Mesenchymal stem cell (in vitro differentiated cells and primary cell): ENCODE measurements at regions not wholly inside any gene's neighbourhood (a gene's known extent, or its start where the extent isn't known, plus 50 kb on each side); places are given as distances from the start of the nearest gene placed in this dataset.
"Not testable (repeated sequence)": the region's sequence is repeated elsewhere in the genome, so short reads cannot be mapped to it uniquely, and the experiment has no call there.

Experiments used
- DNase-seq: peaks from one replicate; pipeline ENCODE4 v3.0.0-alpha.2; 2013
- H2AFZ ChIP-seq: one replicate; pipeline ENCODE4 v1.6.1; 2013; ENCODE audit warnings: low read depth, mild to moderate bottlenecking, control low read depth, inconsistent platforms, low read length, moderate library complexity
- H2AK5ac ChIP-seq: 2 replicates; pipeline ENCODE4 v1.6.1; 2013; ENCODE audit warnings: low read length, moderate library complexity, mild to moderate bottlenecking, inconsistent platforms; ENCODE audit not compliant: severe bottlenecking
- H2BK120ac ChIP-seq: one replicate; pipeline ENCODE4 v1.6.1; 2013; ENCODE audit warnings: low read depth, mild to moderate bottlenecking, inconsistent platforms, low read length, moderate library complexity
- H2BK12ac ChIP-seq, 2 experiments: one replicate each; pipeline ENCODE4 v1.6.1; 2013; ENCODE audit warnings: inconsistent platforms in 2 of 2, low read length in 2 of 2, mild to moderate bottlenecking in 2 of 2, moderate library complexity in 2 of 2, control low read depth in 1 of 2
- H2BK15ac ChIP-seq: one replicate; pipeline ENCODE4 v1.6.1; 2013; ENCODE audit warnings: mild to moderate bottlenecking, low read depth, inconsistent platforms; ENCODE audit not compliant: poor library complexity, severe bottlenecking
- H2BK5ac ChIP-seq: 2 replicates; pipeline ENCODE4 v1.6.1; 2013; ENCODE audit warnings: low read depth, mild to moderate bottlenecking, low read length, control low read depth, inconsistent platforms; ENCODE audit not compliant: poor library complexity, severe bottlenecking
- H3K14ac ChIP-seq, 2 experiments: one replicate each; pipeline ENCODE4 v1.6.1; 2013; ENCODE audit warnings: inconsistent platforms in 2 of 2, low read length in 2 of 2, control low read depth in 1 of 2, mild to moderate bottlenecking in 1 of 2, moderate library complexity in 1 of 2
- H3K18ac ChIP-seq, 2 experiments: one replicate each; pipeline ENCODE4 v1.6.1; 2013; ENCODE audit warnings: inconsistent platforms in 2 of 2, low read length in 2 of 2, control low read depth in 1 of 2, low read depth in 1 of 2, mild to moderate bottlenecking in 1 of 2
- H3K23ac ChIP-seq, 2 experiments: one replicate each; pipeline ENCODE4 v1.6.1; 2013; ENCODE audit warnings: inconsistent platforms in 2 of 2, low read length in 2 of 2, mild to moderate bottlenecking in 2 of 2, moderate library complexity in 2 of 2, control low read depth in 1 of 2
- H3K27ac ChIP-seq: 2 replicates; pipeline ENCODE4 v1.5.1; 2013; ENCODE audit warnings: mild to moderate bottlenecking, moderate library complexity, low read length, control low read depth, inconsistent platforms; ENCODE audit not compliant: poor library complexity, severe bottlenecking
- H3K27me3 ChIP-seq, 2 experiments: 2 replicates each; pipeline versions ENCODE4 v1.6.1 to v1.7.0; 2013; ENCODE audit warnings: low read length in 2 of 2, mild to moderate bottlenecking in 2 of 2, moderate library complexity in 2 of 2, control low read depth in 1 of 2, inconsistent platforms in 1 of 2; ENCODE audit not compliant: control insufficient read depth in 1 of 2, insufficient read depth in 1 of 2
- H3K36me3 ChIP-seq, 2 experiments: 2 replicates each; pipeline versions ENCODE4 v1.6.1 to v1.7.0; 2013; ENCODE audit warnings: low read length in 2 of 2, control low read depth in 1 of 2, inconsistent platforms in 1 of 2, low read depth in 1 of 2, mild to moderate bottlenecking in 1 of 2; ENCODE audit not compliant: insufficient read depth in 2 of 2, control insufficient read depth in 1 of 2
- H3K4ac ChIP-seq, 2 experiments: one replicate each; pipeline ENCODE4 v1.6.1; 2013; ENCODE audit warnings: inconsistent platforms in 2 of 2, low read length in 2 of 2, mild to moderate bottlenecking in 2 of 2, moderate library complexity in 2 of 2, control low read depth in 1 of 2, low read depth in 1 of 2
- H3K4me1 ChIP-seq: 2 replicates; pipeline ENCODE4 v1.6.1; 2013; ENCODE audit warnings: low read depth, low read length, control low read depth; ENCODE audit not compliant: control insufficient read depth, insufficient read depth
- H3K4me2 ChIP-seq: 2 replicates; pipeline ENCODE4 v1.6.1; 2013; ENCODE audit warnings: low read length, mild to moderate bottlenecking, inconsistent platforms; ENCODE audit not compliant: poor library complexity, severe bottlenecking
- H3K4me3 ChIP-seq, 2 experiments: 2 replicates each; pipeline versions ENCODE4 v1.5.1 to v1.7.0; 2013; ENCODE audit warnings: low read length in 2 of 2, mild to moderate bottlenecking in 2 of 2, control low read depth in 1 of 2, low read depth in 1 of 2; ENCODE audit not compliant: insufficient read depth in 1 of 2
- H3K79me1 ChIP-seq: replicated peaks from 2 replicates; pipeline ENCODE4 v1.6.1; 2013; ENCODE audit warnings: mild to moderate bottlenecking, control low read depth, low read length, inconsistent platforms; ENCODE audit not compliant: poor library complexity, severe bottlenecking
- H3K9ac ChIP-seq: 2 replicates; pipeline ENCODE4 v1.7.0; 2013; ENCODE audit warnings: mild to moderate bottlenecking, low read length, moderate library complexity
- H3K9me3 ChIP-seq: 2 replicates; pipeline ENCODE4 v1.7.0; 2013; ENCODE audit warnings: mild to moderate bottlenecking, low read length; ENCODE audit not compliant: control insufficient read depth
- H4K8ac ChIP-seq: one replicate; pipeline ENCODE4 v1.6.1; 2013; ENCODE audit warnings: inconsistent platforms, mild to moderate bottlenecking, low read length, moderate library complexity
- H4K91ac ChIP-seq: one replicate; pipeline ENCODE4 v1.6.1; 2013; ENCODE audit warnings: mild to moderate bottlenecking, low read length, inconsistent platforms
- WGBS: methylation state at CpG from one replicate; pipeline ENCODE4 v1.1.7; 2013; ENCODE audit warnings: mixed read lengths; 5-methylcytosine and 5-hydroxymethylcytosine counted together

DNA sequence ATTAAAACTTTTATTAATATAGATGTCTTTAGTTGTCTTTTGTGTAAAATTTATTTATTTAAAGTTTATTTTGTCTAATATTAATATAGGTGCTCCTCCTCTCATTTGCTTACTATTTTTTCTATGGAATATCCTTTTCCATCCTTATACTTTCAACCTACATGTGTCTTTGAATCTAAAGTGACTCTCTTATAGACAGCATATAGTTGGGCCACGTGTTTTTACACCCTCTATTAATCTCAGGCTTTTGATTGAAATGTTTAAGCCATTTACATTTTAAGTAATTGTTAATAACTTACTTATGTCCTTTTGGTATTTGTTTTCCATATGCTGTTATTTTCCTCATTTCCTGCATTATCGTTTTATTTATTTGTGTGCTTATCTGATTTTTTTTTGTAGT lies 74.4 kb upstream of the LRFN5 start:
- Histone ChIP-seq H3K9ac (no peak overlapping the region), H2BK5ac (no peak overlapping the region), H3K18ac (no peak overlapping the region), H3K14ac (no peak overlapping the region), H4K91ac (no peak overlapping the region), H3K4me2 (no peak overlapping the region), H3K9me3 (peaks cover 6% of the 10 kb centered on the region), H2BK15ac (no peak overlapping the region), H2AFZ (no peak overlapping the region), H3K36me3 (no peaks in the 10 kb centered on the region), H3K4me1 (no peaks in the 10 kb centered on the region), H2BK12ac (no peak overlapping the region), H3K27ac (no peak overlapping the region), H3K23ac (no peak overlapping the region), H2BK120ac (no peak overlapping the region), H3K4me3 (no peak overlapping the region), H3K27me3 (no peaks in the 10 kb centered on the region), H3K79me1 (no peaks in the 10 kb centered on the region), H4K8ac (no peak overlapping the region), H3K4ac (no peak overlapping the region), H2AK5ac (no peak overlapping the region)
- WGBS = 83% methylated on average over 1 of the region's 2 CpGs
- no peak for DNase-seq

DNA sequence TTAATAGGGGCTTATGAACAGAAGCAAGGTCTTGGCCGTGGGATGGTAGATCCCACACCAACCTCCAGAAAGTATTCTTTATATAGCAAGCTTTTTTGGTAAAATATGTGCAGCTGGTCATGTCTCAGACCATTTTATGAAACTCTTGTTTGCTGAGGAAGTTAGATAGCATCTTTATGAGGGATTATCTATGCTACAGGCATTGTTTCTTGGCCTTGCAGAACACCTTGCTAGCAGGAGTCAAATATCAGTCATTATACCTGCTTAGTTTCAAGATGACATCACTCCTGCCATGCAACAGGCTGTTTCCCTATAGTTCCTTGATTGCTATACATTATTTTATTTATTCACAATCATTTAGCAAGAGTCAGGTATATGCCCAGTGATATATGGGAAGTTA lies 84.8 kb upstream of the LRFN5 start:
- H3K79me1 ChIP-seq = no peaks in the 10 kb centered on the region
- H3K4me3 ChIP-seq = no peak overlapping the region
- no peak overlapping the region for H3K27ac ChIP-seq
- H3K23ac ChIP-seq = no peak overlapping the region
- no peak overlapping the region for H4K8ac ChIP-seq
- H2BK120ac ChIP-seq = no peak overlapping the region
- H2BK12ac ChIP-seq = no peak overlapping the region
- H3K4ac ChIP-seq = no peak overlapping the region
- DNase-seq = no peak
- H3K14ac ChIP-seq = no peak overlapping the region
- no peaks in the 10 kb centered on the region for H3K36me3 ChIP-seq
- H3K18ac ChIP-seq = no peak overlapping the region
- no peak overlapping the region for H2AK5ac ChIP-seq
- H3K9ac ChIP-seq = no peak overlapping the region
- H3K4me1 ChIP-seq = no peaks in the 10 kb centered on the region
- H2AFZ ChIP-seq = no peak overlapping the region
- no CpG with 5 or more reads among the region's 1 CpG for WGBS
- no peak overlapping the region for H2BK5ac ChIP-seq
- no peaks in the 10 kb centered on the region for H3K9me3 ChIP-seq
- H3K4me2 ChIP-seq = no peak overlapping the region
- no peak overlapping the region for H4K91ac ChIP-seq
- no peaks in the 10 kb centered on the region for H3K27me3 ChIP-seq
- H2BK15ac ChIP-seq = no peak overlapping the region

DNA sequence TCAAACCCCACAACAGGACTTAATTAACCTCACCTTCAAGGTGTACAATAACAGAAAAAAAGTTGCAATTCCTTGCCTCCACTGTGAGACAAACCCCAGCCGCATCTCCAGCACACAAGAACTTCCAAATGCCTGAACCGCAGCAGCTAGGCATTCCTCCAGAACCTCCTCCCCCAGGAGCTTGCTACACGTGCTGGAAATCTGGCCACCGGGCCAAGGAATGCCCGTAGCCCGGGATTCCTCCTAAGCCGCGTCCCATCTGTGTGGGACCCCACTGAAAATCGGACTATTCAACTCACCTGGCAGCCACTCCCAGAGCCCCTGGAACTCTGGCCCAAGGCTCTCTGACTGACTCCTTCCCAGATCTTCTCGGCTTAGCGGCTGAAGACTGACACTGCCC lies 88.6 kb upstream of the LRFN5 start:
- not testable (repeated sequence) for H2AFZ ChIP-seq, H3K4ac ChIP-seq, H3K23ac ChIP-seq, H3K4me2 ChIP-seq, H2BK120ac ChIP-seq, H3K14ac ChIP-seq, H3K9ac ChIP-seq, H2BK15ac ChIP-seq, H3K27me3 ChIP-seq, H3K18ac ChIP-seq, H4K91ac ChIP-seq, H2BK12ac ChIP-seq, H3K9me3 ChIP-seq, H3K27ac ChIP-seq, H3K4me1 ChIP-seq, H3K36me3 ChIP-seq, H4K8ac ChIP-seq, H2BK5ac ChIP-seq, H3K79me1 ChIP-seq, DNase-seq, H2AK5ac ChIP-seq, H3K4me3 ChIP-seq
- WGBS = 96% methylated on average over 9 of the region's 11 CpGs

DNA sequence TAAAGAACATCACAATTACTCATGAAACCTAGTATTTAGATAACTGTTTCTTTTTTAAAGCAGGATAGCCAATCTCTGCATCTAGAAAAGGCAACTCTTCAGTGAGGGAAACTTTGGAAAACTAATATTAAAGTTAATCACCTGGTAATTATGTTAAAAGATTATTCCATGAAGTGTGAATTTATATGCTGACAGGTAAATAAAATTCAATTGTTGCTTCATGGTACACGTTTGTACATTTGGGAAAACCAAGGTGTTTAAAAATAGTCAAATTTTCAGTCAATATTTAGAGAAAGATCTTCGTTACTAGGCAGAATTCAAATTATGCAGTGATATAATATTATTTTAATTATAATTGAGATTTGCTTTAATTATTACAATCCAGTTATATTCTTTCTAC lies 100.1 kb upstream of the LRFN5 start:
- Histone ChIP-seq H2BK5ac (no peak overlapping the region), H2AK5ac (no peak overlapping the region), H3K9me3 (peaks cover 2% of the 10 kb centered on the region), H3K27ac (no peak overlapping the region), H3K4me2 (no peak overlapping the region), H4K91ac (no peak overlapping the region), H3K9ac (no peak overlapping the region), H3K4me3 (no peak overlapping the region), H3K18ac (no peak overlapping the region), H3K14ac (no peak overlapping the region), H2BK120ac (no peak overlapping the region), H3K79me1 (no peaks in the 10 kb centered on the region), H3K4me1 (no peaks in the 10 kb centered on the region), H2BK15ac (no peak overlapping the region), H3K27me3 (no peaks in the 10 kb centered on the region), H2AFZ (no peak overlapping the region), H3K4ac (no peak overlapping the region), H3K36me3 (no peaks in the 10 kb centered on the region), H3K23ac (no peak overlapping the region), H4K8ac (no peak overlapping the region), H2BK12ac (no peak overlapping the region)
- 43% methylated on average over 1 of the region's 2 CpGs for WGBS
- no peak for DNase-seq
